GM18520 (cell line): ENCODE measurements at regions not wholly inside any gene's neighbourhood (a gene's known extent, or its start where the extent isn't known, plus 50 kb on each side); places are given as distances from the start of the nearest gene placed in this dataset.
"Not testable (repeated sequence)": the region's sequence is repeated elsewhere in the genome, so short reads cannot be mapped to it uniquely, and the experiment has no call there.

Source experiments
- ATAC-seq: cut with Tn5 transposase; IDR thresholded peaks from one replicate; pipeline ENCODE4 v1.9.1; 2021; ENCODE audit not compliant: unreplicated experiment

DNA sequence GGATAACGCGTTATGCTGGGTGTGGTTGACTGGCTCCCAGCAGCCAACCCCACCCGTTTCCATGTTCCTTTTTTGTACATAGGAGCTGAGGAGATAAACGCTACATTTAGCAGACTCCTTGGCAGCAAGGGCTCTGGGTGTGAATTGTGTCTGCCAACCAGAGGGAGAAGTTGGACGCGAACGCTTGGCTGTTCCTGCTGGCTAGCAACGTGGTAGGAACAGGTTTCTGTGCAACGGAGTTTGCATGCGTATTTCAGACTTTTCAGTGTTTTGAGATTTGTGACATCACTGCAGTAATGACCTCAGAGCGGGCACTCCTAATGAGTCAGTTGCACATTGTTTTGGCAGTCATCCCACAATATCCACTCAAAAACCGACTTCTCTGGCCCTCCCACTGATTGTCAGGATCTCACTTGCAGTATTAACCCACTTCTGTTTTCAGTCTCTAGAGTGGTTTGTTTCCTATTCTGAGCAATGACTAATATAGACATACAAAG lies 98.7 kb upstream of the RGS1 start:
- ATAC-seq, result peak; percentile 51

DNA sequence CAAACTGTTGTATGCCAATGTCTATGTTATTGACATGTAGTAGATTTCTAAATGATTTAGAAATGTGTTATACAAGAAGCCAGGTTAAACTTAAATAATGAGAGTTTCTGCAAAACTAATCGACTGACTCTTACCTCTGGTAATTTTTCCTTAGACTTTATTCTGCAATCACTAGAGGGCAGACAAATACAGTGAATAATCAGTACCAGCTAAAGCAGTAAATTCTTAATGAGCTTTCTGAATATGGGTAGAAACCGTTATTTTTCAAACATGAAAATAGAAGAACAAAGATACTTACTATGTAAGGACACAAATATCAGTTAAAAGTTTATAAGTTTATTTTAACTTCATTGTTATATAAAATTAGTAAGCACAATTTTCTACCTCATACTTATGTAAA lies 97.9 kb upstream of the RGS1 start:
- no peak for ATAC-seq

- no peak for ATAC-seq
Observed at GRCh38 chr1:192485692-192486436, 89.7 kb upstream of the RGS1 start.

DNA sequence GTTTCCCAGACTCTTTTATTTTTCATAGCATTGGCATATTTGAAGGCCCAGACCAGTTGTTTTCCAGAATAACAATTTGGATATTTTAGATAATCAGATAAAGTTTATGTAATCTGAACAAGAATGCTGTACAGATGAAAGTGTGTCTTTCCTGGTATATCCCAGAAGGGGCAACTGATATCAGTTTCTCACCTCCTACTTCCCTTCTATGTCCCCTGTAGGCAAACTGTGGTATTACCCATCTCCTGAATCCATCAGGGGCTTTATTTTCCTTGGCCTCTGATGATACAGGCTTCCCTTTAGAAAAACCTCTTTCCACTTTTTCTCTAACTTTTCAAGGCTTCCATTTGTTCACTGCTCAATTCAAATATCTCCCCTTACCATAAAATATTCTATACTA lies 87.5 kb upstream of the RGS1 start:
- no peak for ATAC-seq

DNA sequence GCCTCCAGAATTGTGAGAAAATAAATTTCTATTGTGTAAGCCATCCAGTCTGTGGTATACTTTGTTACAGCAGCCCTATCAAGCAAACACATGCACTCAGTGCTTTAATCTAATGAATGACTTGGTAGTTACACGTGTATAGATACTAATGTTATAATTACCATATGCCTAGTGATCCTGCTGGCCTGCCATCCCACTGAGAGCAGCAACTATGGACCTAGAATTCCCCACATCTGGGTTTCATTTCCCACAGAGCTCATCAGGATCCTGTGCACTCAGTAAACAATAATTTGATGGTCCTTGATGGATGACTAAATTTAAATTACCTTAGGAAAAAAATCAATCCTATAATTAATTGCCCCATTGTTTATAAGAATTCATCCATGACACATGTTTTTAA lies 86.5 kb upstream of the RGS1 start:
- ATAC-seq, result no peak

GRCh38 chr1:192489748-192490147 lies 85.8 kb upstream of the RGS1 start:
- peak; percentile 66 for ATAC-seq

DNA sequence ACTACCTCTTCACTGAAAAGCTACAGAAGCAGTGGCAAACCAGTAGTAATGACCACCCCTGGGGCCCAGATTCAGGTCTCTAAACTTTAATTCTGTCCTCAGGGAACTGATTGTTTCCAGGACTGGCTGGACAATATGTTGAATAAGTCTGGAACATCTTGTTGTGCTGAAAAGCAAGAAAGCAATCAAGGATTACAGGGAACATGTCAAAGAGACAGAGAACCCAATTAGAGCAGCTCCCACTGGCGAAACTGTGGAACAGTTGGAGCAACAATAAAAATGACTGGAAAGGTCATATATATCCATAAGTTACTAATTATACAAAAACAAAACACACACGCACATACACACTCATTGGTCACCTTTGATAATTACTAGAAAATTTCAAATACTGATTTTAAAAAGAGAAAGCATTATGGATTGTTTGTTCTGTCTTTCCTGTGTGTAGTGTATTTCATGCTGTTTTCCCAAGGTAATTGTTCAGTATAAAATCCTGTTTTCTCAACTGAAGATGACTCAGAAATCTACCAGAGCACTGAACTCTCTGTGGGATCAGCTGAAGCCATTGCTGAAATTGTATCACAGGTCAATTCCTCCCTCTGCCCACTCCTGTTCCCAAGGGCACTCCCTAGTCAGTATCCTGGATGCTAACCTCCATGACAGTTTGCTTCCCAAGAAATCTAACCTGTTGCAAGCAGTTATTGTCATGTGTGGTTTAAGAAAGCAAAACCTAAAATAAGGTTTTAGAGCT lies 83.6 kb upstream of the RGS1 start:
- no peak for ATAC-seq

DNA sequence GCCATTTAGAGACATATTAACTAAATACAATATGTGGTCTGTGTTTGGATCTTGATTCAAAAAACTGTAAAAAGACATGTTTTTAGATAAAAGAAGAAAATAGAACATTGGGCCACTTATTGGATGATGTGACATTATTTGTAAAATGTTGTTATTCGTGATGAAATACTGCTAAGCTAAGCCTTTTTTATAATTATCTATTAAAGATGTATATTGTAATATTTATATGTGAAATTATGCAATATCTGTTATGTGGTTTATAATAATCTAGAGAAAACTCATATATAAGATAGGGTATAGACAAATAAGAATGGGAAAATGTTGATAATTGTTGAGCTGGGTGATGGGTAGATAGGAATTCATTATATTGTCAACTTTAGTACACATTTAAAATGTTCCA lies 82.0 kb upstream of the RGS1 start:
- no peak for ATAC-seq

- no peak for ATAC-seq
Observed at GRCh38 chr1:192496369-192497056, 79.1 kb upstream of the RGS1 start.

GRCh38 chr1:192497214-192497794 lies 78.3 kb upstream of the RGS1 start:
- no peak for ATAC-seq

DNA sequence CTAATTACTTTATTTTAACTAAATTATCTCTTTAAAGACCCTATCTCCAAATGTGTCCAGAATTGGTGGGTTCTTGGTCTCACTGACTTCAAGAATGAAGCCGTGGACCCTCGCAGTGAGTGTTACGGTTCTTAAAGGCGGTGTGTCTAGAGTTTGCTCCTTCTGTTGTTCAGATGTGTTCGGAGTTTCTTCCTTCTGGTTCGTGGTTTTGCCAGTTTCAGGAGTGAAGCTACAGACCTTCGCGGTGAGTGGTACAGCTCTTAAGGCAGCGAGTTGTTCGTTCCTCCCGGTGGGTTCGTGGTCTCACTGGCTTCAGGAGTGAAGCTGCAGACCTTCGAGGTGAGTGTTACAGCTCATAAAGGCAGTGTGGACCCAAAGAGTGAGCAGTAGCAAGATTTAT lies 77.5 kb upstream of the RGS1 start:
- not testable (repeated sequence) for ATAC-seq

GRCh38 chr1:192499061-192499581 lies 76.5 kb upstream of the RGS1 start:
- ATAC-seq, result not testable (repeated sequence)

DNA sequence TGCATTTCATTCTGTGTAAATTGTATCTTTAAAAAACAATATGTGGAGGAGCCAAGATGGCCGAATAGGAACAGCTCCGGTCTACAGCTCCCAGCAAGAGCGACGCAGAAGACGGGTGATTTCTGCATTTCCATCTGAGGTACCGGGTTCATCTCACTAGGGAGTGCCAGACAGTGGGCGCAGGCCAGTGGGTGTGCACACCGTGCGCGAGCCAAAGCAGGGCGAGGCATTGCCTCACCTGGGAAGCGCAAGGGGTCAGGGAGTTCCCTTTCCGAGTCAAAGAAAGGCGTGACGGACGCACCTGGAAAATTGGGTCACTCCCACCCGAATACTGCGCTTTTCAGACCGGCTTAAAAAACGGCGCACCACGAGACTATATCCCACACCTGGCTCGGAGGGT lies 75.0 kb upstream of the RGS1 start:
- not testable (repeated sequence) for ATAC-seq

DNA sequence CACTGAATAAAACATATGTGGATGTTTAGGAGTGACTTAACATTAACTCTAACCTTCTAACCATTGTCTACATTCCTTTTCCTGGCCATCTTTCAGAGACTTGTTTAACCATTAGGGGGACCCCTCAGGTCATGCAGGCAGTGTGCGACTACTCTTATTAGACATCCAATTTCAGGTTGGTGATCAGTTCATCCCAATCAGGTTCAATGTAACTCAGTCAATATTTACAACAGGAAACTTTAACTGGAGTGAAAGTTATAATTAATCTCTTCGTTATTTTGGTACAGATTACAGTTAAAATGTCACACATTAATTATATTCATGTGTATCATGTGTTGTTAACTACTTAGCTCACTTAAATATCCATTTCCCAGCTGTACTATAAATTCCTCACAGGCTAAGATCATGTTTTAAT lies 68.8 kb upstream of the RGS1 start:
- peak; percentile 97 for ATAC-seq

GRCh38 chr1:192512426-192513162 lies 63.0 kb upstream of the RGS1 start:
- ATAC-seq, result peak; percentile 21

GRCh38 chr1:192513196-192513595 lies 62.4 kb upstream of the RGS1 start:
- ATAC-seq, result no peak

DNA sequence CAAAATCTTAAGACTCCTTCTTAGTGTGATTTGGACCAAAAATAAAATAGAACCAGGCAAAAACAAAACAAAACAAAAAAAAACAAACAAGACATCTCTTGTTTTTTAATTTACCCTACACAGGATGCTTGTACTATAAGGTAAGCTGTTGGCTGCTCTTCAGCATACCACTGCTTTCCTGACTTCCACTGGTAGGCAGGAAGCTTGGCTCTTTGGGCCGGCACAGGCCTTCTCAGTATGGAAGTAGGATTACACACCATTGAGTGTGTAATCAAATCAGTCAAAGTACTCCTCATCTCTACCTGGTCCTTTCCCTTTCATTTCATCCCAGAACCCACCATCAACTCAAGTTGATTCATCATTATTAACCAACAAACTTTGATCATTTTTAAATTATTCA lies 61.9 kb upstream of the RGS1 start:
- no peak for ATAC-seq

- ATAC-seq, result peak; percentile 95
Observed at GRCh38 chr1:192516776-192517297, 58.7 kb upstream of the RGS1 start.

DNA sequence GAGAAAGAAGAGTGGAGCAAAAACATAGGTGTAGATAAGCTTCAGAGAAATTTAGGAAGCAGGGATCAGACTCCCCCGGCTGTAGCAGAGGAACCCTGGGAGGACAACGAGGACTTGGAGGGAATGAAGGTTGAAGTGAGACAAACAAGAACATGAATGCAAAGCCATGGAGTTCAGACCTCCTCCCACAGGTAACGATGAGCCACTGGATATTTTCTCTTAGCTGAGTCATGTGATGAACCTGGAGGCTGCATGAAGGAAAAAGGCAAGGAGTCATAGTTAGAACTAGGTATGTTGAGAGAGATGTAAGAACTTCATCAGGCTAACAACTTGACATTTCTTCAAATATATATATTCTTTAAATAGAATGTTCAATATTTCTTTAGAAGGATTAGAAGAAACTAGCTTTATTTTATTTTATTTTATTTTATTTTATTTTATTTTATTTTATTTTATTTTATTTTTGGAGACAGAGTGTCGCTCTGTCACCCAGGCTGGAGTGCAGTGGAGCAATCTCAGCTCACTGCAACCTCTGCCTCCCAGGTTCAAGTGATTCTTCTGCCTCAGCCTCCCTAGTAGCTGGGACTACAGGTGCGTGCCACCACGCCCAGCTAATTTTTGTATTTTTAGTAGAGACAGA lies 57.7 kb upstream of the RGS1 start:
- ATAC-seq, result not testable (repeated sequence)

DNA sequence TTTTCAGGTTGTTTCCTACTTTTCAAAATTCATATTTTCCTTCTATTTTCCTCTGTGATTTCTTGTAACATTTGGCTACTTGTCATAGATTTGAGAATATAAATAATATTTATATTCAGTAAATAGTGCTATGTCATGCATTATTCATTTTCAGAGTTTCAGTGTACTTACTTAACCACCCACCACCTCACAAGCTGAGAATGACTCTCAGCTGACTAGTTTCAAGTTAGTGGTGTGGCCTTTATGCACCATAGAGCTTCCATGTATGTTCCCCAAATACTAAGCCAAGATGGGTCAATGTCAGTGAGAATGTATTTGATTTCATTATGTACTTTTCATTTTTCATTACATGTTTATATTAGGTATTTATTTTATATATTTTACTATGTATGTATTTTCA lies 56.9 kb upstream of the RGS1 start:
- ATAC-seq, result peak; percentile 26
